ENCODE measurements at regions not wholly inside any gene's neighbourhood (a gene's known extent, or its start where the extent isn't known, plus 50 kb on each side); places are given as distances from the start of the nearest gene placed in this dataset.
"Not testable (repeated sequence)": the region's sequence is repeated elsewhere in the genome, so short reads cannot be mapped to it uniquely, and the experiment has no call there.

- DNase-seq, result not testable (repeated sequence)
Observed at GRCh38 chr15:22519213-22519612, 60.5 kb downstream of the GOLGA6L22 start.

- not testable (repeated sequence) for DNase-seq
Observed at GRCh38 chr15:22526537-22526936, 67.8 kb downstream of the GOLGA6L22 start.

GRCh38 chr15:22527016-22527415 is 68.3 kb downstream of the GOLGA6L22 start:
- not testable (repeated sequence) for DNase-seq

- not testable (repeated sequence) for DNase-seq
Observed at GRCh38 chr15:22529200-22529599, 70.5 kb downstream of the GOLGA6L22 start.

- DNase-seq, result not testable (repeated sequence)
Observed at GRCh38 chr15:22559701-22560100, 101.0 kb downstream of the GOLGA6L22 start.

- not testable (repeated sequence) for DNase-seq
Observed at GRCh38 chr15:22561716-22562115, 103.0 kb downstream of the GOLGA6L22 start.

- not testable (repeated sequence) for DNase-seq
Observed at GRCh38 chr15:22566510-22566909, 107.8 kb downstream of the GOLGA6L22 start.

GRCh38 chr15:22569486-22569885 is 110.8 kb downstream of the GOLGA6L22 start:
- DNase-seq, result not testable (repeated sequence)

- not testable (repeated sequence) for DNase-seq
Observed at GRCh38 chr15:22572152-22572735, 113.5 kb downstream of the GOLGA6L22 start.

- not testable (repeated sequence) for DNase-seq
Observed at GRCh38 chr15:22572792-22573191, 114.1 kb downstream of the GOLGA6L22 start.

GRCh38 chr15:22577828-22578227 is 119.1 kb downstream of the GOLGA6L22 start:
- not testable (repeated sequence) for DNase-seq

GRCh38 chr15:22579213-22579612 is 120.5 kb downstream of the GOLGA6L22 start:
- not testable (repeated sequence) for DNase-seq

GRCh38 chr15:22587391-22587790 is 128.7 kb downstream of the GOLGA6L22 start:
- DNase-seq, result not testable (repeated sequence)

- DNase-seq, result not testable (repeated sequence)
Observed at GRCh38 chr15:22598552-22598951, 139.8 kb downstream of the GOLGA6L22 start.

- DNase-seq, result not testable (repeated sequence)
Observed at GRCh38 chr15:22599526-22600320, 141.0 kb downstream of the GOLGA6L22 start.

GRCh38 chr15:22616976-22617375 is 158.3 kb downstream of the GOLGA6L22 start:
- DNase-seq, result not testable (repeated sequence)

GRCh38 chr15:22631789-22632188 is 154.7 kb upstream of the NIPA1 start:
- DNase-seq, result not testable (repeated sequence)

GRCh38 chr15:22639983-22640382 is 146.5 kb upstream of the NIPA1 start:
- DNase-seq, result not testable (repeated sequence)

GRCh38 chr15:22649458-22649857 is 137.0 kb upstream of the NIPA1 start:
- not testable (repeated sequence) for DNase-seq

- DNase-seq, result not testable (repeated sequence)
Observed at GRCh38 chr15:22651179-22651578, 135.3 kb upstream of the NIPA1 start.

GRCh38 chr15:22664294-22665058 is 122.0 kb upstream of the NIPA1 start:
- DNase-seq, result peak; percentile 44 to 60

- peak; percentile 43 to 55 for DNase-seq
Observed at GRCh38 chr15:22665059-22665702, 121.3 kb upstream of the NIPA1 start.

- DNase-seq, result not testable (repeated sequence)
Observed at GRCh38 chr15:22665711-22666110, 120.7 kb upstream of the NIPA1 start.

All from activated T-cell treated with anti-CD3 and anti-CD28 coated beads, Interleukin-2, amount 50 U/mL, for 48 hours (primary cell).